Activated T-cell treated with anti-CD3 and anti-CD28 coated beads for 1 hour (primary cell): ENCODE measurements at regions not wholly inside any gene's neighbourhood (a gene's known extent, or its start where the extent isn't known, plus 50 kb on each side); places are given as distances from the start of the nearest gene placed in this dataset.
"Not testable (repeated sequence)": the region's sequence is repeated elsewhere in the genome, so short reads cannot be mapped to it uniquely, and the experiment has no call there.

ENCODE experiments used
- DNase-seq: peaks from one replicate; pipeline ENCODE4 v3.0.0-alpha.2; 2020; ENCODE audit warnings: low read depth

DNA sequence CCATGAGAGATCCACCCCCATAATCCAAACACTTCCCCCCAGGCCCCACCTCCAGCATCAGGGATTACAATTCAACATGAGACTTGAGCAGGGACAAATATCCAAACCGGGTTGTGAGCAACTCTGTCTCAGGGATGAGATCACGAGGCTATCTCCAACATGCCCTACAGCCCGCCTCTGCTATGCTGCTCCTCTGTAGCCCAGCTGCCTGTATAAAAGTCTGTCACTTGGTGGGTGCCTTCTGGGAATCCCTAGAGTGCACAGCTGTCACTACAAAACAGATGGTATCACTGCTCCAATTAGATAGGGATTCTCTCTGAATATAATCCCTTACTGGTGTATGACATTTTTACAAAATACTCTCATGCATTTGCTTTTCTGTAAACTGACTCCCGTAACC is 114.9 kb upstream of the NANOS1 start:
- no peak for DNase-seq

GRCh38 chr10:118915161-118915560 is 114.4 kb upstream of the NANOS1 start:
- no peak for DNase-seq

DNA sequence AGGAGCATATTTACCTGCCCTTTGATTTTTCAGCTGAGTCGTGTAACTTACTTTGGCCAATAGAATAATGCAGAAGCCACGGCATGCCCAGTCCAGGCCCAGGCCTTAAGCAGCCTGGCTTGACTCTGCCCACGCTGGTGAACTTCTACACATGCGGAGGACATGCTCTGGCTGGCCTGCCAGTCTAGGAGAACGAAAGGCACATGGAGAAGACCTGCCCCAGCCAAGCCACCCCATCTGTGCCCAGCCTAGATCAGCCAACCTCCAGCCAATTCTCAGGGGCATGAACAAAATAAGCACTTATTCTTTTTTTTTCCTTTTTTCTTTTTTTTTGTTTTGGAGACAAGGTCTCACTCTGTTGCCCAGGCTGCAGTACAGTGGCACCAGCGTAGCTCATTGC is 112.7 kb upstream of the NANOS1 start:
- DNase-seq: no peak

- DNase-seq: no peak
Observed at GRCh38 chr10:118917701-118918100, 111.8 kb upstream of the NANOS1 start.

DNA sequence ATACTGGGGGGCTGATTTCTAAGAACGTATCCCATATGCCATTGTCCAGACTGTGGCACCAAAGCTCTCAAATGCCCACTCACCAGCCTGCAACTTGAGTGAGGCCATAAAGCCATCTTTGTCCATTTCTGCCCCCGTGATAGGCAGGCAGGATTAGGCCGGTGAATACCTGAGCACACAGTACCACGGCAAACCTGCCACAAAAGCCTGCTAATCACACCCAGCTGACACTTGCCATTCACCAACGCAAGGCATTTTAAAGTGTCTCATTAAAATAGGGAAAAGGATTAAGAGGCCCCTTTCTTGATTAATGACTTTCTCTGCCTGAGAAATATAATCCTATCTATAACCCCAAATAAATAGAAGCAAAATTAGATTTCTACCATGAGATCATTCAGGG is 111.4 kb upstream of the NANOS1 start:
- no peak for DNase-seq

DNA sequence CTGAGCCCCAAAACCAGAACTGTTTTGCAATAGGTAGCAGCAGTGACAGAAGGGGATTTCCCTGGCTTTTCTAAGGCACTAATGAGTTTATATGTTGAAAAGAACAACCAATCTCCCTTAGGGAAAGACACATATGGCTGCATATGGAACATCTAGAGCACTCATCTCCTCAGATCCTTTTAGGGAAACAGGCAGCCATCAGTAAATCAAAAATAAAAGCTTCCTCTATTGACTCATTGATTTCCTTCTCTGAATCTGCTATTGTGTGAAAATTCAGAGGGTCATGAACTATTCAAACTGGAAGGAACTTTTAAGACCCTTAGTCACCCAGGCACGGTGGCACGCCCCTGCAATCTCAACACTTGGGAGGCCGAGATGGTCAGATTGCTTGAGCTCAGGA is 110.9 kb upstream of the NANOS1 start:
- DNase-seq: no peak

DNA sequence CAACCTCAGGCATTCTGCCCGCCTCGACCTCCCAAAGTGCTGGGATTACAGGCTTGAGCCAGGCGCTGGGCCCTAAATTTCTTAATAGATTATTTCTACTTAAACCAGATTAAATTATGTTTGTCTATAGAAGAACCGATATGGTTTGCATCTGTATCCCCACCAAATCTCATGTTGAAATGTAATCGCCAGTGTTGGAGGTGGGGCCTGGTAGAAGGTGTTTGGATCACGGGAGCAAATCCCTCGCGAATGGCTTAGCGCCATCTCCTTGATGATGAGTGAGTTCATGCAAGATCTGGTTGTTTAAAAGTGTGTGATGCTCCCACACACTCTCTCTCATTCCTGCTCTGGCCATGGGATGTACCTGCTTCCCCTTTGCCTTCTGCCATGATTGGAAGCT is 109.3 kb upstream of the NANOS1 start:
- no peak for DNase-seq

GRCh38 chr10:118922226-118922625 is 107.3 kb upstream of the NANOS1 start:
- no peak for DNase-seq

- no peak for DNase-seq
Observed at GRCh38 chr10:118922972-118923371, 106.5 kb upstream of the NANOS1 start.

DNA sequence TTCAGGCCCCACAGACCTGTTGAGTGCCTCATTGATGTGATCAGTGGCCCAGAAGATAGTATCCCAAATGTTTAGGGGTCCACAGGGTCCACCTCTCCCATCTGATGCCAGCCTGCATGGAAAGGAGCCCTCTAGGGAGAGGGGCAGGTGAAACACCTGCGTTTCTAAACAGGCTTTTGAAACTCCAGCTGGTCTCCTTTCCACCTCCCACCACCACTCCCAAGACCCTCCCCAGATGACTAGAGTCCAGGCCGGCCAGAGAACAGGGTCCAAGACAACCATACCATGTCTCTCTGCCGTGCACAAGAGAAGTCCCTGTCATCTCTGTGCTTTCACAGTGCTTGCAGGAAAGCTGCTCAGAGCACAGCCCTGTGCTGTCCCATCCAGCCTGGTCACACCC is 105.0 kb upstream of the NANOS1 start:
- DNase-seq: no peak

DNA sequence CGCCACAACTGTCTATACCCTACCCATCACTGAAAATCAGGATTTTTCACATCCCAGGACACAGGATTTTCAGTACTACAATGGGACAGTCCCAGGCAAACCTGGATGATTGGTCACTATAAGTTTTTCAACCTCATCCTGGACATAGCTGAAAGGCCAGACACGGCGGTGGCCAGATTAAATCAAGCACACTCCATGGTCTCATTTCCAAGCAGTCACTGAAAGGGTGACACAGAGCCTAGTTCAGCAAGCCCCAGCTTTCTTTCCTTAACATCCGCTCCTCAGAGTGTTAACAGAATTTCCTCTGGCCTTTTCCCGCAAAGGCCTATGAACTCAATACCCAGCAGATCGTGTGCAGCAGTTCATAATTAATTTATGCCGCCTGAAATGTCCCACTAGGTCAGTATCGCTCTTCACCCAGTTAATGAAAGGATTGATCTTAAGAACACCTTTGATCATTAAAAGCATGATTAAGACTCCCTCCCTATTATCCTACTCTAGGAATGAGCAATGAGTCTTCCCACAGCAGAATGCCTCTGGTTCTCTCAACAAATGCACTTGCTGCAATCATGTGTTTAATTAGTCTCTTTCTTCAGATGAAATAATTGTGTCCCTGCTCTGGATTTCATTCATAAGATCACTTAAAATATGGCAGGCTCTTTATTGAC is 104.0 kb upstream of the NANOS1 start:
- DNase-seq: no peak

DNA sequence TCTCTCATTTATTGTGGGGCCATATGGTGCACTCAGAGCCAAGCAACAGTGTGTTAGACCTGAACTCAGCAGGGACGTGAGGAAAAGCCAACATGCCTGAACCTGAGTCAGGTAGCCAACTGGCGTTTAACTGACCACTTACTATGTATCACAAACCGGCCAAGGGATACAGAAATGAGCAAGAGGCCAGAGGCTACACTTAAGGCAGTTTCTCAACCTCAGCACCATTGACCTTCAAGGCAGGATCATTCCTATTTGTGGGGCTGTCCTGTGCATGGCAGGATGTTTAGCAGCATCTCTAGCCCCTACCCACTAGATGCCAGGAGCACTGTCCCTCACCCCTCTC is 103.5 kb upstream of the NANOS1 start:
- no peak for DNase-seq

- no peak for DNase-seq
Observed at GRCh38 chr10:118926441-118926840, 103.1 kb upstream of the NANOS1 start.

DNA sequence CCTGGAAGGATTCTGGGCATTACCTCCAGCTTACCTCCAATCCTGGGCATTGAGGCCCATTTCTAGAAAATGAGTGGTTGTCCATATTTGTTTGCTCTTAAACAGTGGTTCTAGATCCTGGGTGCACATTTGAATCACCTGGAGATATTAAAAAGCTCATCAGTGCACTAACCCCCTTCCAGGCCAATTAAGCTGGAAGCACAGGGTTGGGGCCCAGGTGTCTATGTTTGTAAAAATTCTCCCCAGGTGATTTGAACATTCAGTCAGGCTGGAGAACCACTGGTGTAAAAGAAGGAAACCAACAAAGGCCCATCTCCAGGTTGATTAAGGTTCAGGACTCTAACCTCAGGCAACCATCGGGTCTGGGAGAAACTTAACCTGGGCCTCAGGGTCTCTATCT is 102.6 kb upstream of the NANOS1 start:
- no peak for DNase-seq

GRCh38 chr10:118927321-118927720 is 102.2 kb upstream of the NANOS1 start:
- no peak for DNase-seq

- DNase-seq: no peak
Observed at GRCh38 chr10:118930614-118931013, 98.9 kb upstream of the NANOS1 start.

GRCh38 chr10:118931436-118931835 is 98.1 kb upstream of the NANOS1 start:
- no peak for DNase-seq

GRCh38 chr10:118932154-118932553 is 97.4 kb upstream of the NANOS1 start:
- DNase-seq: not testable (repeated sequence)

DNA sequence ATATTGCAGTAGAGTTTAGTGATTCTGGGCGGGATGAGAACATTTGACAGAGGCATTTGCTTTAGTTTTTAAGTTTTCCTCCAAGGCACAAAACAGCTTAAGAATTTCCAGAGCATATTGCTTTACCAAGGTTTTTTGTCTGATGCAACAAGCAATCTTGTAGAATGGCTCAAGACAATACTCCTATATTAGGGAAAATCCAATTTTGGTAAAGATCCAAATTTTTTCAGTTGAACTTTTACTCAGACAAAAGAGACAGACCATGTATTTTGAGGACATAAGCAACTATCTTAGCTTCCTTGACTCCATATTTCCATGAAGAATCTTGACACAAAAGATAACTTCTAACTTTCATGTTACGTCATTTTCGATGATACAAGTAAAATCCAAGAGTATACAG is 92.3 kb upstream of the NANOS1 start:
- no peak for DNase-seq

DNA sequence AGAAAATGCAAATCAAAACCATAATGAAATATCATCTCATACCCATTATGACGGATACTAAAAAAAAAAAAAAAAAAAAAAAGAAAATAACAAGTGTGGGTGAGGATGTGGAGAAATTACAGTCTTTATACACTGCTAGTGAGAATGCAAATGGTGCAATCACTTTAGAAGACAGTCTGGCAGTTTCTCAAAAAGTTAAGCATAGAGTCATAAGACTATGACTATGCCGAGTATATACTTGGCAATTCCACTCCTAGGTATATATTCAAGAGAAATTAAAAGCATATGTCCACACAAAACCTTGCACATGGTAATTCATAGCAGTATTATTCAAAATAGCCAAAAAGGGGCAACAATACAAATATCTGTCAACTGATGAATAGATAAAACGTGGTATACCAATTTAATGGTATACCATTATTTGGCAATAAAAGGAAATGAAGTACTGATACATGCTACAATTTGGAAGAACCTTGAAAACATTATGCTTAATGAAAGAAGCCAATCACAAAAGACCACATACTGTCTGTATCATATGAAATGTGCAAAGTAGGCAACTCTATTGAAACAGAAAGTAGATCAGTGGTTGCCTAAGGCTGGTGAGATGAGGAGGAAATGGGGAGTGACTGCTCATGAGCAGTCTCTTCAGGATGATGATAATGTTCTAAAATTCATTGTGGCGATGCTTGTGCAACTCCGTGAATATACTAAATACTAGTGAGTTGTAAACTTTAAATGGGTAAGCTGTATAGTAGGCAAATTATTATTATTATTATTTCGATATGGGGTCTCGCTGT is 90.1 kb upstream of the NANOS1 start:
- DNase-seq: no peak

GRCh38 chr10:118940386-118940785 is 89.1 kb upstream of the NANOS1 start:
- no peak for DNase-seq

DNA sequence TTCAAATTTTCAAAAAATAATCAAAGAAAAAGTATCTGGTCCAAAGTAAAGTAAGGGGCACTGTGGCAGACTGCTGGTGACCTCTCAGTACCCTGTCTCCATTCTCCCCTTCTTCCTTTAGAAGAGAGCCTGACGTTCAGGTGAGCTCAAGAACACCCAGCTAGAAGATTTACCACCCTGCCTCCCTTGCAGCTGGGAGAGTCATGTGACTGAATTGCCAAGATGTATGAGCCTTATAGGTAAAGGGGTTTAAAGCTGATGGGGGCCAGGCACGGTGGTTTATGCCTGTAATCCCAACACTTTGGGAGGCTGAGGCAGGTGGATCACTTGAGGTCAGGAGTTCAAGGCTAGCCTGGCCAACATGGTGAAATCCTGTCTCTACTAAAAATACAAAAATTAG is 86.3 kb upstream of the NANOS1 start:
- DNase-seq: no peak

DNA sequence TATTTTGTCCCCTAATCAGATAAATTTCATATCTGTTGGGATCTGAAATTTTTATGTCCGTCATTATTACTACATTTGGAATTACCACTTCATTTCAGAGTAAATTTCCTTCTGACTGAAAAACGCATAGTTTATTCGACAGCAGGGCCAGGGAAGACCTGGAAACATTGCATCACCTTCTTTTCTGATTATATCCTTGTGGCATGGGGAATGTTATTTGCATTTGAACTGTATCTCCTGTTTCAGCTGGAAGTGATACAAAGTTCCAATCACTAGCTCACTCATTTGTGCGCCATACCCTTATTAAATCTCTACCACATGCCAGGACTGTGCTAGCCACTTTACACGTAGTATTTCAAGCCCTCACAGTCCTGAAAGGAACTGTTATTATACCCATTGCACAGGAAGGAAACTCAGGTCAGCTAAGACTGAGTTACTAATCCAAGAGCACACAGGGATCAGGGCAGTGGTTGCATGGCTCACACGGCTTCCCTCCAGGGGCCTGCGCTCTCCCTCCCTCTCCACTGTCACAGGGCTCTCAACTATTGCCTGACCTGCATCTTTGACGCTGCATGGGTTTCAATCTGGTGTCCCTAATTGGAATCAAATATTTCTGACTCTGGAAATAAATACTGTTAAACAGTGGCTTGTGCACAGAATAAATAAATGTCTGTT is 84.4 kb upstream of the NANOS1 start:
- no peak for DNase-seq
